K562 (cell line): ENCODE measurements at regions not wholly inside any gene's neighbourhood (a gene's known extent, or its start where the extent isn't known, plus 50 kb on each side); places are given as distances from the start of the nearest gene placed in this dataset.
A peak's percentile ranks its signal among the peaks of the same experiment; 100 is the strongest.

Experiments
- ATAC-seq: fragments of 200-7000 bp; cut with Tn5 transposase; 3 replicates; pipeline ENCODE4 v1.9.1; 2020; ENCODE audit warnings: moderate library complexity
- BruUV-seq: library from RNA; stranded (reverse); fragments of 400-500 nt; replicated peaks from 2 replicates; lab custom pipeline; 2021; lab: Mats Ljungman, UMichigan
- CTCF ChIA-PET: fragments of 300-600 bp; formaldehyde crosslinking; extraction: SDS; loops from one replicate; lab custom pipeline; 2021; ENCODE audit warnings: low intra/inter-chr PET ratio; lab: Yijun Ruan, JAX
- POLR2A ChIA-PET: fragments of 300-600, 350-650 bp; sonication (Branson Sonifier 250); formaldehyde crosslinking; extraction: SDS; loops from one replicate; lab custom pipeline; 2021; ENCODE audit warnings: antibody characterized with exemption, inconsistent platforms; lab: Yijun Ruan, JAX
- DNase-seq, 4 experiments: peaks; one replicate each; pipeline versions ENCODE4 v3.0.0 to v3.0.0-alpha.2; 2011 to 2018; ENCODE audit warnings: low spot score in 3 of 4, mixed read lengths in 3 of 4; ENCODE audit errors: extremely low read depth in 1 of 4
- FAIRE-seq: peaks from 2 replicates; lab custom pipeline; 2011; peaks lifted over from hg19 to GRCh38; lab: Jason Lieb, UNC
- H2AFZ ChIP-seq: 2 replicates; pipeline ENCODE4 v1.6.0; 2011; ENCODE audit warnings: low read depth, low read length, control low read depth, inconsistent platforms
- H3K27ac ChIP-seq: fragments of 200-600 bp; 3 replicates; pipeline ENCODE4 v1.8.0; 2011; ENCODE audit warnings: low read depth, mild to moderate bottlenecking, control low read depth, inconsistent platforms, low read length, moderate library complexity, mixed read lengths; ENCODE audit errors: extremely low read depth
- H3K27me3 ChIP-seq, 2 experiments: fragments of 300-600 bp in 1 of 2; 2 replicates in 1 of 2; 3 replicates in 1 of 2; pipeline versions ENCODE4 v1.6.0 to v1.8.0; 2011; ENCODE audit warnings: inconsistent platforms in 2 of 2, low read length in 2 of 2, mild to moderate bottlenecking in 1 of 2, mixed read lengths in 1 of 2, moderate library complexity in 1 of 2; ENCODE audit not compliant: control insufficient read depth in 2 of 2, insufficient read depth in 2 of 2
- H3K36me3 ChIP-seq: fragments of 300-600 bp; 3 replicates; pipeline ENCODE4 v1.8.0; 2011; ENCODE audit warnings: mild to moderate bottlenecking, low read length, inconsistent platforms; ENCODE audit not compliant: control insufficient read depth, insufficient read depth
- H3K4me1 ChIP-seq, 2 experiments: fragments of 200-600 bp in 1 of 2; replicated peaks in 1 of 2; 2 replicates in 1 of 2; 3 replicates in 1 of 2; pipeline versions ENCODE4 v1.5.1 to v1.8.0; 2011; ENCODE audit warnings: inconsistent platforms in 2 of 2, low read length in 2 of 2, mild to moderate bottlenecking in 1 of 2, mixed read lengths in 1 of 2, moderate library complexity in 1 of 2; ENCODE audit not compliant: control insufficient read depth in 2 of 2, insufficient read depth in 2 of 2
- H3K4me2 ChIP-seq: 2 replicates; pipeline ENCODE4 v1.6.1; 2011; ENCODE audit warnings: low read length, control low read depth, inconsistent platforms, mixed read lengths; ENCODE audit not compliant: insufficient read depth
- H3K4me3 ChIP-seq: fragments of 200-600 bp; sonication (generic), shearing (Covaris generic); 2 replicates; pipeline ENCODE4 v1.5.1; 2016; ENCODE audit warnings: control low read depth, inconsistent platforms
- H3K79me2 ChIP-seq: fragments of 200-600 bp; 3 replicates; pipeline ENCODE4 v1.8.0; 2011; ENCODE audit warnings: low read length, inconsistent platforms; ENCODE audit not compliant: control insufficient read depth, insufficient read depth
- H3K9ac ChIP-seq, 2 experiments: 2 replicates each; pipeline versions ENCODE4 v1.6.0 to v1.6.1; 2011; ENCODE audit warnings: low read depth in 2 of 2, low read length in 2 of 2, control low read depth in 1 of 2, inconsistent platforms in 1 of 2, mild to moderate bottlenecking in 1 of 2, mixed read lengths in 1 of 2; ENCODE audit not compliant: insufficient read depth in 1 of 2
- H3K9me1 ChIP-seq: one replicate; pipeline ENCODE4 v1.6.0; 2011; ENCODE audit warnings: inconsistent platforms, mild to moderate bottlenecking, low read length, moderate library complexity; ENCODE audit not compliant: control insufficient read depth, insufficient read depth
- H3K9me3 ChIP-seq: replicated peaks from 2 replicates; pipeline ENCODE4 v1.5.1; 2011; ENCODE audit warnings: low read depth, low read length, inconsistent platforms; ENCODE audit not compliant: control insufficient read depth, insufficient read depth
- H4K20me1 ChIP-seq: replicated peaks from 2 replicates; pipeline ENCODE4 v1.6.1; 2011; ENCODE audit warnings: low read length, inconsistent platforms, mixed read lengths; ENCODE audit not compliant: control insufficient read depth, insufficient read depth
- SMARCE1 ChIP-seq: fragments of 450-650 bp; IDR thresholded peaks from 2 replicates; pipeline ENCODE4 v1.7.1; 2016; ENCODE audit warnings: mild to moderate bottlenecking
- YY1 ChIP-seq, 3 experiments: IDR thresholded peaks; 2 replicates each; pipeline ENCODE4 v1.6.1; 2011; ENCODE audit warnings: low read length in 2 of 3, mild to moderate bottlenecking in 2 of 3, moderate library complexity in 2 of 3, borderline replicate concordance in 1 of 3, control low read depth in 1 of 3, low read depth in 1 of 3; ENCODE audit not compliant: insufficient read depth in 3 of 3, insufficient replicate concordance in 2 of 3, control insufficient read depth in 1 of 3, insufficient read length in 1 of 3; ENCODE audit errors: extremely low read depth in 1 of 3
- WGBS: fragments of 100-300 bp; shearing (Covaris generic); methylation state at CpG from one replicate; pipeline ENCODE4 v1.1.6; 2016; ENCODE audit warnings: low coverage, mixed read lengths; ENCODE audit not compliant: insufficient coverage; ENCODE audit errors: missing lambda C conversion rate; 5-methylcytosine and 5-hydroxymethylcytosine counted together
- in situ Hi-C: fragments of 300-500 bp; cut with MboI; formaldehyde crosslinking; loops from 4 replicates; pipeline ENCODE4 v1.15.0; 2018; ENCODE audit warnings: inconsistent platforms, mixed read lengths
- intact Hi-C: fragments of 100-400 bp; cut with micrococcal nuclease; formaldehyde crosslinking; loops from 2 replicates; pipeline ENCODE4 v1.14.2; 2022
- TF ChIP-seq, protein P1 (sequence below): fragments of 450-650 bp; formaldehyde crosslinking; IDR thresholded peaks from 2 replicates; pipeline ENCODE4 v1.4.0; 2022; ENCODE audit warnings: missing genetic modification characterization

DNA sequence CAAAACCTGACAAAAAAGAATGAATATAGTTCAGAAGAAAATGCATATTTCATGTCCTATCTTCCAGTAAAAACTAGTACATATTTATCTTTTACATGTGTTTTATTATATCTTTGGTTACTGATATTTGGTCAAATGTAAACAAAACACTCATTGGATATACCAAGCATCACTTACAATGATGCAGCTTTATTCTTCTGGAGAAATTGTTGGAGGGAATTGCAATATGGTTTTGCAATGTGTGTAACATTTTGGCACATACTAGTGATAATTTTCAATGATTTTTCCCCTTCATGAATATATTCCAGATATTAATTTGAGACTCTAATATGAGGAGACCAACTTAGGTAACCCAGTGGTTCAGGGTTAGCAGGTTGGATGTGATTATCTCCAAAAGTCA lies 146.1 kb downstream of the ZC3H11B start:
- no peak overlapping the region for H3K27ac ChIP-seq
- in situ Hi-C loops (no loop called here), intact Hi-C loops (no loop called here)
- no peak for DNase-seq
- POLR2A ChIA-PET, result no interaction called here
- no peaks in the 10 kb centered on the region for H3K27me3 ChIP-seq
- CTCF ChIA-PET, result no interaction called here
- no peak for FAIRE-seq
- TF ChIP-seq SMARCE1, result no peak
- no peaks in the 10 kb centered on the region for H4K20me1 ChIP-seq
- no TSS peak for BruUV-seq
- no peaks in the 10 kb centered on the region for H3K4me1 ChIP-seq
- no peaks in the 10 kb centered on the region for H3K79me2 ChIP-seq
- H3K4me3 ChIP-seq, result no peak overlapping the region
- no peaks in the 10 kb centered on the region for H3K9me1 ChIP-seq
- no peak overlapping the region for H3K9ac ChIP-seq
- ATAC-seq, result no peak
- H3K9me3 ChIP-seq, result no peaks in the 10 kb centered on the region
- no peak overlapping the region for H3K4me2 ChIP-seq
- no peak overlapping the region for H2AFZ ChIP-seq
- H3K36me3 ChIP-seq, result no peaks in the 10 kb centered on the region

- Histone ChIP-seq H3K27me3 (no peaks in the 10 kb centered on the region), H3K9ac (no peak overlapping the region), H3K9me1 (no peaks in the 10 kb centered on the region), H3K9me3 (no peaks in the 10 kb centered on the region), H3K4me2 (no peak overlapping the region), H3K79me2 (no peaks in the 10 kb centered on the region), H4K20me1 (no peaks in the 10 kb centered on the region), H3K4me1 (no peaks in the 10 kb centered on the region), H3K36me3 (no peaks in the 10 kb centered on the region), H2AFZ (no peak overlapping the region), H3K27ac (no peak overlapping the region), H3K4me3 (no peak overlapping the region)
- in situ Hi-C loops (no loop called here), intact Hi-C loops (no loop called here)
- DNase-seq (no peak), FAIRE-seq (no peak), ATAC-seq (no peak)
- TF ChIP-seq, protein P1, sequence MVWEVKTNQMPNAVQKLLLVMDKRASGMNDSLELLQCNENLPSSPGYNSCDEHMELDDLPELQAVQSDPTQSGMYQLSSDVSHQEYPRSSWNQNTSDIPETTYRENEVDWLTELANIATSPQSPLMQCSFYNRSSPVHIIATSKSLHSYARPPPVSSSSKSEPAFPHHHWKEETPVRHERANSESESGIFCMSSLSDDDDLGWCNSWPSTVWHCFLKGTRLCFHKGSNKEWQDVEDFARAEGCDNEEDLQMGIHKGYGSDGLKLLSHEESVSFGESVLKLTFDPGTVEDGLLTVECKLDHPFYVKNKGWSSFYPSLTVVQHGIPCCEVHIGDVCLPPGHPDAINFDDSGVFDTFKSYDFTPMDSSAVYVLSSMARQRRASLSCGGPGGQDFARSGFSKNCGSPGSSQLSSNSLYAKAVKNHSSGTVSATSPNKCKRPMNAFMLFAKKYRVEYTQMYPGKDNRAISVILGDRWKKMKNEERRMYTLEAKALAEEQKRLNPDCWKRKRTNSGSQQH (CRISPR knock-in tag), result no peak
- TF ChIP-seq YY1 (IDR thresholded peaks at IDR 0.05; ENCODE audit: borderline replicate concordance in 1 of 3, control insufficient read depth in 1 of 3, extremely low read depth in 1 of 3, insufficient read depth in 3 of 3, insufficient read length in 1 of 3, insufficient replicate concordance in 2 of 3, low read depth in 1 of 3, low read length in 2 of 3), result peak in 1 of 3 experiments; percentile 27
- BruUV-seq, result no TSS peak
- CTCF ChIA-PET, result no interaction called here
- POLR2A ChIA-PET, result no interaction called here
- WGBS, result 2% methylated on average over 7 of the region's 7 CpGs
Observed at GRCh38 chr1:219465212-219466093, 147.5 kb downstream of the ZC3H11B start.
